ENCODE measurements at regions not wholly inside any gene's neighbourhood (a gene's known extent, or its start where the extent isn't known, plus 50 kb on each side); places are given as distances from the start of the nearest gene placed in this dataset.

GRCh38 chr13:105996391-105997025 lies 539.0 kb downstream of the EFNB2 start (continued):
- no peak for TF ChIP-seq POU5F1 (IDR thresholded peaks at IDR 0.05; ENCODE audit: low read depth, low read length)
- TF ChIP-seq SRF (IDR thresholded peaks at IDR 0.05; ENCODE audit: low read depth, low read length), result no peak
- TF ChIP-seq E2F6 (IDR thresholded peaks at IDR 0.05), result no peak
- no peak for TF ChIP-seq CTCF (IDR thresholded peaks at IDR 0.05; ENCODE audit: control extremely low read depth in 1 of 3, insufficient read depth in 1 of 3, low read depth in 1 of 3, low read length in 3 of 3)
- no peak for TF ChIP-seq RAD21 (IDR thresholded peaks at IDR 0.05 in 1 of 2, conservative IDR thresholded peaks at IDR 0.05 in 1 of 2; ENCODE audit: low read depth in 2 of 2, low read length in 2 of 2)
- TF ChIP-seq TEAD4 (IDR thresholded peaks at IDR 0.05; ENCODE audit: low read depth, low read length), result no peak
